A549 (cell line): ENCODE measurements at regions not wholly inside any gene's neighbourhood (a gene's known extent, or its start where the extent isn't known, plus 50 kb on each side); places are given as distances from the start of the nearest gene placed in this dataset.

Source experiments
- EP300 ChIP-seq, 2 experiments: fragments of >200 bp; sonication (Bioruptor Twin); formaldehyde crosslinking; IDR thresholded peaks; 2 replicates in 1 of 2; 3 replicates in 1 of 2; pipeline ENCODE4 v1.6.1; 2016 to 2017
- HOXA7 ChIP-seq: fragments of 250-450 bp; sonication (Bioruptor Pico); IDR thresholded peaks from 2 replicates; pipeline ENCODE4 v1.5.0; 2020; ENCODE audit warnings: mild to moderate bottlenecking, moderate library complexity
- JUNB ChIP-seq: fragments of >200 bp; sonication (Bioruptor Twin); formaldehyde crosslinking; IDR thresholded peaks from 2 replicates; pipeline ENCODE4 v1.6.1; 2016
- KDM5A ChIP-seq: fragments of 200-600 bp; sonication (generic); IDR thresholded peaks from 2 replicates; pipeline ENCODE4 v1.6.1; 2016; ENCODE audit warnings: antibody characterized with exemption, mild to moderate bottlenecking
- POLR2A ChIP-seq: IDR thresholded peaks from 2 replicates; pipeline ENCODE4 v1.6.1; 2012; ENCODE audit warnings: mild to moderate bottlenecking, low read length
- RAD21 ChIP-seq, 2 experiments: fragments of >200 bp in 1 of 2; sonication (Bioruptor Twin) in 1 of 2; formaldehyde crosslinking in 1 of 2; IDR thresholded peaks in 1 of 2; conservative IDR thresholded peaks in 1 of 2; 2 replicates in 1 of 2; 3 replicates in 1 of 2; pipeline ENCODE4 v1.6.1; 2012 to 2018; ENCODE audit warnings: inconsistent platforms in 1 of 2
- RCOR1 ChIP-seq: fragments of 150-350 bp; IDR thresholded peaks from 2 replicates; pipeline ENCODE4 v1.6.1; 2014; ENCODE audit warnings: antibody characterized with exemption, low read length, low read depth
- RFX5 ChIP-seq: fragments of 450-650 bp; IDR thresholded peaks from 2 replicates; pipeline ENCODE4 v1.7.1; 2014; ENCODE audit warnings: antibody characterized with exemption, mild to moderate bottlenecking, moderate library complexity
- TF ChIP-seq, protein P1 (sequence below): fragments of >200 bp; sonication (Bioruptor Twin); formaldehyde crosslinking; IDR thresholded peaks from 3 replicates; pipeline ENCODE4 v1.5.1; 2016
- TF ChIP-seq, protein P2 (sequence below): fragments of 250-450 bp; sonication (Bioruptor Pico); IDR thresholded peaks from 2 replicates; pipeline ENCODE4 v1.5.0; 2021; ENCODE audit warnings: mild to moderate bottlenecking, moderate library complexity, borderline replicate concordance

DNA sequence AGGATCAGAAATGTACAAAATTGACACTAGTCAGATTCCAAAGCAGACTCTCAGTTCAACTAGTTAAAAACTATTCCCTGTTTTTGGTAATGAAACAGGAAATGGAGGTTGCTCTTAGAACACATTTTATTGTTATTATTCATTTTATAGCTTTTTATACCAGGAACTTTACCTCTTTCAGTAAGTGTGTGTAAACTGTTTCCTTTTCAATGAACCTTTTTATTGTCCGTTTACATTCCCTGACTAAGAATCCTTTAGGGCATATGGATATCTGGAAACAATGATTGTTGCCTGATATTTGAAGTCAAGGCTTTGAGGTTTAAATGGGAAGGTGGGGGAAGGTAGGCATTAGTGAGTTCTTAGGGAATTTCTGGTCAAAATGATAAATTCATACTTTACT lies 1511.4 kb downstream of the ADGRL3 start:
- TF ChIP-seq, protein P1, sequence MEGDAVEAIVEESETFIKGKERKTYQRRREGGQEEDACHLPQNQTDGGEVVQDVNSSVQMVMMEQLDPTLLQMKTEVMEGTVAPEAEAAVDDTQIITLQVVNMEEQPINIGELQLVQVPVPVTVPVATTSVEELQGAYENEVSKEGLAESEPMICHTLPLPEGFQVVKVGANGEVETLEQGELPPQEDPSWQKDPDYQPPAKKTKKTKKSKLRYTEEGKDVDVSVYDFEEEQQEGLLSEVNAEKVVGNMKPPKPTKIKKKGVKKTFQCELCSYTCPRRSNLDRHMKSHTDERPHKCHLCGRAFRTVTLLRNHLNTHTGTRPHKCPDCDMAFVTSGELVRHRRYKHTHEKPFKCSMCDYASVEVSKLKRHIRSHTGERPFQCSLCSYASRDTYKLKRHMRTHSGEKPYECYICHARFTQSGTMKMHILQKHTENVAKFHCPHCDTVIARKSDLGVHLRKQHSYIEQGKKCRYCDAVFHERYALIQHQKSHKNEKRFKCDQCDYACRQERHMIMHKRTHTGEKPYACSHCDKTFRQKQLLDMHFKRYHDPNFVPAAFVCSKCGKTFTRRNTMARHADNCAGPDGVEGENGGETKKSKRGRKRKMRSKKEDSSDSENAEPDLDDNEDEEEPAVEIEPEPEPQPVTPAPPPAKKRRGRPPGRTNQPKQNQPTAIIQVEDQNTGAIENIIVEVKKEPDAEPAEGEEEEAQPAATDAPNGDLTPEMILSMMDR: no peak
- TF ChIP-seq EP300 (IDR thresholded peaks at IDR 0.05): no peak
- no peak for TF ChIP-seq HOXA7
- no peak for TF ChIP-seq RAD21 (conservative IDR thresholded peaks at IDR 0.05 in 1 of 2, IDR thresholded peaks at IDR 0.05 in 1 of 2)
- TF ChIP-seq, protein P2, sequence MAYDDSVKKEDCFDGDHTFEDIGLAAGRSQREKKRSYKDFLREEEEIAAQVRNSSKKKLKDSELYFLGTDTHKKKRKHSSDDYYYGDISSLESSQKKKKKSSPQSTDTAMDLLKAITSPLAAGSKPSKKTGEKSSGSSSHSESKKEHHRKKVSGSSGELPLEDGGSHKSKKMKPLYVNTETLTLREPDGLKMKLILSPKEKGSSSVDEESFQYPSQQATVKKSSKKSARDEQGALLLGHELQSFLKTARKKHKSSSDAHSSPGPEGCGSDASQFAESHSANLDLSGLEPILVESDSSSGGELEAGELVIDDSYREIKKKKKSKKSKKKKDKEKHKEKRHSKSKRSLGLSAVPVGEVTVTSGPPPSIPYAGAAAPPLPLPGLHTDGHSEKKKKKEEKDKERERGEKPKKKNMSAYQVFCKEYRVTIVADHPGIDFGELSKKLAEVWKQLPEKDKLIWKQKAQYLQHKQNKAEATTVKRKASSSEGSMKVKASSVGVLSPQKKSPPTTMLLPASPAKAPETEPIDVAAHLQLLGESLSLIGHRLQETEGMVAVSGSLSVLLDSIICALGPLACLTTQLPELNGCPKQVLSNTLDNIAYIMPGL: no peak
- no peak for TF ChIP-seq RCOR1
- no peak for TF ChIP-seq RFX5
- no peak for TF ChIP-seq JUNB
- TF ChIP-seq KDM5A: no peak
- TF ChIP-seq POLR2A: no peak
